ENCODE measurements at regions not wholly inside any gene's neighbourhood (a gene's known extent, or its start where the extent isn't known, plus 50 kb on each side); places are given as distances from the start of the nearest gene placed in this dataset.

GRCh38 chr3:154758109-154758868 lies 321.8 kb upstream of the MME start:
- DNase-seq: no peak

GRCh38 chr3:154753101-154753500 lies 323.1 kb upstream of the GPR149 start:
- DNase-seq: no peak

GRCh38 chr3:154749514-154749913 lies 319.5 kb upstream of the GPR149 start:
- DNase-seq: no peak

- no peak for DNase-seq
Observed at GRCh38 chr3:154745929-154746328, 315.9 kb upstream of the GPR149 start.

- DNase-seq: no peak
Observed at GRCh38 chr3:154745122-154745521, 315.1 kb upstream of the GPR149 start.

GRCh38 chr3:154743418-154743817 lies 313.4 kb upstream of the GPR149 start:
- no peak for DNase-seq

- DNase-seq: no peak
Observed at GRCh38 chr3:154734468-154734867, 304.5 kb upstream of the GPR149 start.

GRCh38 chr3:154730186-154730585 lies 300.2 kb upstream of the GPR149 start:
- no peak for DNase-seq

- DNase-seq: no peak
Observed at GRCh38 chr3:154729741-154730140, 299.8 kb upstream of the GPR149 start.

GRCh38 chr3:154728285-154728684 lies 298.3 kb upstream of the GPR149 start:
- DNase-seq: no peak

GRCh38 chr3:154720921-154721320 lies 290.9 kb upstream of the GPR149 start:
- no peak for DNase-seq

GRCh38 chr3:154718053-154718452 lies 288.1 kb upstream of the GPR149 start:
- no peak for DNase-seq

- no peak for DNase-seq
Observed at GRCh38 chr3:154716170-154716569, 286.2 kb upstream of the GPR149 start.

- DNase-seq: no peak
Observed at GRCh38 chr3:154708554-154708953, 278.6 kb upstream of the GPR149 start.

GRCh38 chr3:154701055-154701454 lies 271.1 kb upstream of the GPR149 start:
- DNase-seq: no peak

GRCh38 chr3:154690413-154690812 lies 260.4 kb upstream of the GPR149 start:
- no peak for DNase-seq

GRCh38 chr3:154684440-154684839 lies 254.4 kb upstream of the GPR149 start:
- no peak for DNase-seq

- no peak for DNase-seq
Observed at GRCh38 chr3:154684021-154684420, 254.0 kb upstream of the GPR149 start.

GRCh38 chr3:154678041-154678654 lies 248.2 kb upstream of the GPR149 start:
- no peak for DNase-seq

- DNase-seq: no peak
Observed at GRCh38 chr3:154668835-154669234, 238.8 kb upstream of the GPR149 start.

GRCh38 chr3:154668187-154668586 lies 238.2 kb upstream of the GPR149 start:
- DNase-seq: no peak

GRCh38 chr3:154666542-154666941 lies 236.6 kb upstream of the GPR149 start:
- no peak for DNase-seq

GRCh38 chr3:154664714-154665113 lies 234.7 kb upstream of the GPR149 start:
- DNase-seq: no peak

GRCh38 chr3:154662851-154663250 lies 232.9 kb upstream of the GPR149 start:
- DNase-seq: no peak

Measured in right kidney (tissue), 1 donor.